K562 (cell line): ENCODE measurements at regions not wholly inside any gene's neighbourhood (a gene's known extent, or its start where the extent isn't known, plus 50 kb on each side); places are given as distances from the start of the nearest gene placed in this dataset.

Experiments used
- ATAC-seq: fragments of 200-7000 bp; cut with Tn5 transposase; 3 replicates; pipeline ENCODE4 v1.9.1; 2020; ENCODE audit warnings: moderate library complexity
- BruUV-seq: library from RNA; stranded (reverse); fragments of 400-500 nt; replicated peaks from 2 replicates; lab custom pipeline; 2021; lab: Mats Ljungman, UMichigan
- CTCF ChIA-PET: fragments of 300-600 bp; formaldehyde crosslinking; extraction: SDS; loops from one replicate; lab custom pipeline; 2021; ENCODE audit warnings: low intra/inter-chr PET ratio; lab: Yijun Ruan, JAX
- POLR2A ChIA-PET: fragments of 300-600, 350-650 bp; sonication (Branson Sonifier 250); formaldehyde crosslinking; extraction: SDS; loops from one replicate; lab custom pipeline; 2021; ENCODE audit warnings: antibody characterized with exemption, inconsistent platforms; lab: Yijun Ruan, JAX
- DNase-seq, 4 experiments: peaks; one replicate each; pipeline versions ENCODE4 v3.0.0 to v3.0.0-alpha.2; 2011 to 2018; ENCODE audit warnings: low spot score in 3 of 4, mixed read lengths in 3 of 4; ENCODE audit errors: extremely low read depth in 1 of 4
- FAIRE-seq: peaks from 2 replicates; lab custom pipeline; 2011; peaks lifted over from hg19 to GRCh38; lab: Jason Lieb, UNC
- H2AFZ ChIP-seq: 2 replicates; pipeline ENCODE4 v1.6.0; 2011; ENCODE audit warnings: low read depth, low read length, control low read depth, inconsistent platforms
- H3K27ac ChIP-seq: fragments of 200-600 bp; 3 replicates; pipeline ENCODE4 v1.8.0; 2011; ENCODE audit warnings: low read depth, mild to moderate bottlenecking, control low read depth, inconsistent platforms, low read length, moderate library complexity, mixed read lengths; ENCODE audit errors: extremely low read depth
- H3K27me3 ChIP-seq, 2 experiments: fragments of 300-600 bp in 1 of 2; 2 replicates in 1 of 2; 3 replicates in 1 of 2; pipeline versions ENCODE4 v1.6.0 to v1.8.0; 2011; ENCODE audit warnings: inconsistent platforms in 2 of 2, low read length in 2 of 2, mild to moderate bottlenecking in 1 of 2, mixed read lengths in 1 of 2, moderate library complexity in 1 of 2; ENCODE audit not compliant: control insufficient read depth in 2 of 2, insufficient read depth in 2 of 2
- H3K36me3 ChIP-seq: fragments of 300-600 bp; 3 replicates; pipeline ENCODE4 v1.8.0; 2011; ENCODE audit warnings: mild to moderate bottlenecking, low read length, inconsistent platforms; ENCODE audit not compliant: control insufficient read depth, insufficient read depth
- H3K4me1 ChIP-seq, 2 experiments: fragments of 200-600 bp in 1 of 2; replicated peaks in 1 of 2; 2 replicates in 1 of 2; 3 replicates in 1 of 2; pipeline versions ENCODE4 v1.5.1 to v1.8.0; 2011; ENCODE audit warnings: inconsistent platforms in 2 of 2, low read length in 2 of 2, mild to moderate bottlenecking in 1 of 2, mixed read lengths in 1 of 2, moderate library complexity in 1 of 2; ENCODE audit not compliant: control insufficient read depth in 2 of 2, insufficient read depth in 2 of 2
- H3K4me2 ChIP-seq: 2 replicates; pipeline ENCODE4 v1.6.1; 2011; ENCODE audit warnings: low read length, control low read depth, inconsistent platforms, mixed read lengths; ENCODE audit not compliant: insufficient read depth
- H3K4me3 ChIP-seq: fragments of 200-600 bp; sonication (generic), shearing (Covaris generic); 2 replicates; pipeline ENCODE4 v1.5.1; 2016; ENCODE audit warnings: control low read depth, inconsistent platforms
- H3K79me2 ChIP-seq: fragments of 200-600 bp; 3 replicates; pipeline ENCODE4 v1.8.0; 2011; ENCODE audit warnings: low read length, inconsistent platforms; ENCODE audit not compliant: control insufficient read depth, insufficient read depth
- H3K9ac ChIP-seq, 2 experiments: 2 replicates each; pipeline versions ENCODE4 v1.6.0 to v1.6.1; 2011; ENCODE audit warnings: low read depth in 2 of 2, low read length in 2 of 2, control low read depth in 1 of 2, inconsistent platforms in 1 of 2, mild to moderate bottlenecking in 1 of 2, mixed read lengths in 1 of 2; ENCODE audit not compliant: insufficient read depth in 1 of 2
- H3K9me1 ChIP-seq: one replicate; pipeline ENCODE4 v1.6.0; 2011; ENCODE audit warnings: inconsistent platforms, mild to moderate bottlenecking, low read length, moderate library complexity; ENCODE audit not compliant: control insufficient read depth, insufficient read depth
- H3K9me3 ChIP-seq: replicated peaks from 2 replicates; pipeline ENCODE4 v1.5.1; 2011; ENCODE audit warnings: low read depth, low read length, inconsistent platforms; ENCODE audit not compliant: control insufficient read depth, insufficient read depth
- H4K20me1 ChIP-seq: replicated peaks from 2 replicates; pipeline ENCODE4 v1.6.1; 2011; ENCODE audit warnings: low read length, inconsistent platforms, mixed read lengths; ENCODE audit not compliant: control insufficient read depth, insufficient read depth
- CHD2 ChIP-seq: IDR thresholded peaks from 2 replicates; pipeline ENCODE4 v1.6.1; 2011; ENCODE audit warnings: low read depth, low read length
- CXXC5 ChIP-seq: fragments of 250-450 bp; sonication (Bioruptor Pico); IDR thresholded peaks from 2 replicates; pipeline ENCODE4 v1.8.0; 2022; ENCODE audit warnings: inconsistent platforms, mild to moderate bottlenecking, moderate library complexity
- GABPB2 ChIP-seq: fragments of 250-450 bp; sonication (Bioruptor Pico); conservative IDR thresholded peaks from 2 replicates; pipeline ENCODE4 v1.5.1; 2021; ENCODE audit warnings: mild to moderate bottlenecking
- KLF6 ChIP-seq: fragments of 250-450 bp; sonication (Bioruptor Pico); IDR thresholded peaks from 2 replicates; pipeline ENCODE4 v1.4.0; 2020; ENCODE audit warnings: mild to moderate bottlenecking, moderate library complexity, borderline replicate concordance
- POLR2H ChIP-seq: IDR thresholded peaks from 2 replicates; pipeline ENCODE4 v1.6.1; 2016; ENCODE audit warnings: missing genetic modification characterization, low read depth, mild to moderate bottlenecking, control low read depth, missing compliant biosample characterization, moderate library complexity
- RBFOX2 ChIP-seq: fragments of 200-400 bp; formaldehyde crosslinking; IDR thresholded peaks from 2 replicates; pipeline ENCODE4 v1.6.1; 2017; ENCODE audit warnings: low read depth, mild to moderate bottlenecking, low read length, moderate library complexity
- U2AF2 ChIP-seq: fragments of 200-400 bp; formaldehyde crosslinking; optimal IDR thresholded peaks from 2 replicates; pipeline ENCODE3; 2017; ENCODE audit warnings: low read depth, mild to moderate bottlenecking, low read length
- ZNF311 ChIP-seq: fragments of 250-450 bp; sonication (Bioruptor Pico); IDR thresholded peaks from 2 replicates; pipeline ENCODE4 v1.4.0; 2020; ENCODE audit warnings: mild to moderate bottlenecking, moderate library complexity
- WGBS: fragments of 100-300 bp; shearing (Covaris generic); methylation state at CpG from one replicate; pipeline ENCODE4 v1.1.6; 2016; ENCODE audit warnings: low coverage, mixed read lengths; ENCODE audit not compliant: insufficient coverage; ENCODE audit errors: missing lambda C conversion rate; 5-methylcytosine and 5-hydroxymethylcytosine counted together
- in situ Hi-C: fragments of 300-500 bp; cut with MboI; formaldehyde crosslinking; loops from 4 replicates; pipeline ENCODE4 v1.15.0; 2018; ENCODE audit warnings: inconsistent platforms, mixed read lengths
- intact Hi-C: fragments of 100-400 bp; cut with micrococcal nuclease; formaldehyde crosslinking; loops from 2 replicates; pipeline ENCODE4 v1.14.2; 2022
- TF ChIP-seq, protein P1 (sequence below): sonication (generic); formaldehyde crosslinking; IDR thresholded peaks from 2 replicates; pipeline ENCODE4 v1.5.0; 2020; ENCODE audit warnings: missing genetic modification reagents
- TF ChIP-seq, protein P2 (sequence below): fragments of 450-650 bp; formaldehyde crosslinking; IDR thresholded peaks from 2 replicates; pipeline ENCODE4 v1.4.0; 2020; ENCODE audit warnings: mild to moderate bottlenecking, mixed read lengths
- TF ChIP-seq, protein P3 (sequence below): IDR thresholded peaks from 2 replicates; pipeline ENCODE4 v1.6.1; 2011; ENCODE audit warnings: borderline replicate concordance, low read depth, mild to moderate bottlenecking, moderate library complexity, low read length; ENCODE audit not compliant: insufficient read depth, poor library complexity, severe bottlenecking
- TF ChIP-seq, protein P4 (sequence below): fragments of 150-350 bp; conservative IDR thresholded peaks from 2 replicates; pipeline ENCODE4 v1.6.1; 2014; ENCODE audit warnings: low read length

DNA sequence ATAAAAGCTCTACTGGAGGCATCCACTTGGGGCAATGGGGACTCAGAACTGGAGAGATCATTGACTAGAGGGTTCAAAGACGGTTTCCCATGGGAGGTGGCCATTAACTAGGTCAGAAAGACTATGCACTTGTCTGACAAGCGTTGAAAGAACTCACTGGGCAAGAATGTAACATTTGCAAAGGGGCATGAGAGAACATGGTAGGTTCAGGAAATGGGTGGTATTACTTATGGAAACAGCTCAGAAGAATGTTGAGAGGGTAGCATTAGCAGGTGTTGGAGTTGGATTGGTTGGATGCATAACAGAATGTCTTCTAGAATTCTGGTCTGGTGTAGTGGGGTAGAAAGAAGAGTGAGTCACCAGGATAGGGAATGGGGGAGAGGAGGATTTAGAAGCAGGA is 119.1 kb upstream of the CDCA7L start (continued):
- no peak for TF ChIP-seq KLF6
- no peak for TF ChIP-seq U2AF2

DNA sequence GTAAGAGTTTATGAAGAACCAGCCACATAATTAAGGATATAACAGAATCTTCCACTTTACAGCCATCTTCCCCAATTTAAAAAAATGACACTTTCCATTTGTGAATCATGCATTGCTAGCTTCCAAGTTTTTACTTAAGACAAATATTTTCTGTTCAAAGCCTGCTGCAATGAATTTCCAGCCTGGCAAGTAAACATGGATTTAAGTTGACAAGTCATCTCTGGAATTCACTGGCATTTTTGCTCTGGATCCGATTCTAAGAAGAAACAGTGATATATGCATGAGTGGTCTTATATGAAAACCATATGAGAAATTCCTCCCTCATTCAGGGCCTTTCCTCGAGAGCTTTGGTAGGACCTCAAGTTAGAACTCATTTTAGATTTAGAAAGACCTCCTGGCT is 116.1 kb upstream of the CDCA7L start:
- FAIRE-seq (no peak), ATAC-seq (no peak), DNase-seq (no peak)
- CTCF ChIA-PET = no interaction called here
- H3K4me2 ChIP-seq = no peak overlapping the region
- BruUV-seq = no TSS peak
- H3K4me3 ChIP-seq = no peak overlapping the region
- intact Hi-C loops (no loop called here), in situ Hi-C loops (no loop called here)
- H3K9ac ChIP-seq = no peak overlapping the region
- 0% methylated on average over 2 of the region's 2 CpGs for WGBS
- H3K79me2 ChIP-seq = no peaks in the 10 kb centered on the region
- no peak overlapping the region for H2AFZ ChIP-seq
- H3K27me3 ChIP-seq = no peaks in the 10 kb centered on the region; a peak in 3 of 5 replicates
- no peak overlapping the region for H3K27ac ChIP-seq
- POLR2A ChIA-PET = no interaction called here
- H4K20me1 ChIP-seq = no peaks in the 10 kb centered on the region
- H3K4me1 ChIP-seq = no peaks in the 10 kb centered on the region
- no peaks in the 10 kb centered on the region for H3K9me1 ChIP-seq
- no peaks in the 10 kb centered on the region for H3K36me3 ChIP-seq
- H3K9me3 ChIP-seq = no peaks in the 10 kb centered on the region
- TF ChIP-seq, protein P1, sequence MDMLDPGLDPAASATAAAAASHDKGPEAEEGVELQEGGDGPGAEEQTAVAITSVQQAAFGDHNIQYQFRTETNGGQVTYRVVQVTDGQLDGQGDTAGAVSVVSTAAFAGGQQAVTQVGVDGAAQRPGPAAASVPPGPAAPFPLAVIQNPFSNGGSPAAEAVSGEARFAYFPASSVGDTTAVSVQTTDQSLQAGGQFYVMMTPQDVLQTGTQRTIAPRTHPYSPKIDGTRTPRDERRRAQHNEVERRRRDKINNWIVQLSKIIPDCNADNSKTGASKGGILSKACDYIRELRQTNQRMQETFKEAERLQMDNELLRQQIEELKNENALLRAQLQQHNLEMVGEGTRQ (CRISPR knock-in tag) = no peak
- TF ChIP-seq CXXC5 (CRISPR knock-in tag) = no peak
- no peak for TF ChIP-seq GABPB2 (CRISPR knock-in tag)
- TF ChIP-seq, protein P2, sequence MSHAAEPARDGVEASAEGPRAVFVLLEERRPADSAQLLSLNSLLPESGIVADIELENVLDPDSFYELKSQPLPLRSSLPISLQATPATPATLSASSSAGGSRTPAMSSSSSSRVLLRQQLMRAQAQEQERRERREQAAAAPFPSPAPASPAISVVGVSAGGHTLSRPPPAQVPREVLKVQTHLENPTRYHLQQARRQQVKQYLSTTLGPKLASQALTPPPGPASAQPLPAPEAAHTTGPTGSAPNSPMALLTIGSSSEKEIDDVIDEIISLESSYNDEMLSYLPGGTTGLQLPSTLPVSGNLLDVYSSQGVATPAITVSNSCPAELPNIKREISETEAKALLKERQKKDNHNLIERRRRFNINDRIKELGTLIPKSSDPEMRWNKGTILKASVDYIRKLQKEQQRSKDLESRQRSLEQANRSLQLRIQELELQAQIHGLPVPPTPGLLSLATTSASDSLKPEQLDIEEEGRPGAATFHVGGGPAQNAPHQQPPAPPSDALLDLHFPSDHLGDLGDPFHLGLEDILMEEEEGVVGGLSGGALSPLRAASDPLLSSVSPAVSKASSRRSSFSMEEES (CRISPR knock-in tag) = no peak
- no peak for TF ChIP-seq POLR2H (tag)
- TF ChIP-seq CHD2 = no peak
- TF ChIP-seq ZNF311 (CRISPR knock-in tag) = no peak
- no peak for TF ChIP-seq RBFOX2
- TF ChIP-seq, protein P3, sequence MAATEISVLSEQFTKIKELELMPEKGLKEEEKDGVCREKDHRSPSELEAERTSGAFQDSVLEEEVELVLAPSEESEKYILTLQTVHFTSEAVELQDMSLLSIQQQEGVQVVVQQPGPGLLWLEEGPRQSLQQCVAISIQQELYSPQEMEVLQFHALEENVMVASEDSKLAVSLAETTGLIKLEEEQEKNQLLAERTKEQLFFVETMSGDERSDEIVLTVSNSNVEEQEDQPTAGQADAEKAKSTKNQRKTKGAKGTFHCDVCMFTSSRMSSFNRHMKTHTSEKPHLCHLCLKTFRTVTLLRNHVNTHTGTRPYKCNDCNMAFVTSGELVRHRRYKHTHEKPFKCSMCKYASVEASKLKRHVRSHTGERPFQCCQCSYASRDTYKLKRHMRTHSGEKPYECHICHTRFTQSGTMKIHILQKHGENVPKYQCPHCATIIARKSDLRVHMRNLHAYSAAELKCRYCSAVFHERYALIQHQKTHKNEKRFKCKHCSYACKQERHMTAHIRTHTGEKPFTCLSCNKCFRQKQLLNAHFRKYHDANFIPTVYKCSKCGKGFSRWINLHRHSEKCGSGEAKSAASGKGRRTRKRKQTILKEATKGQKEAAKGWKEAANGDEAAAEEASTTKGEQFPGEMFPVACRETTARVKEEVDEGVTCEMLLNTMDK = no peak
- TF ChIP-seq, protein P4, sequence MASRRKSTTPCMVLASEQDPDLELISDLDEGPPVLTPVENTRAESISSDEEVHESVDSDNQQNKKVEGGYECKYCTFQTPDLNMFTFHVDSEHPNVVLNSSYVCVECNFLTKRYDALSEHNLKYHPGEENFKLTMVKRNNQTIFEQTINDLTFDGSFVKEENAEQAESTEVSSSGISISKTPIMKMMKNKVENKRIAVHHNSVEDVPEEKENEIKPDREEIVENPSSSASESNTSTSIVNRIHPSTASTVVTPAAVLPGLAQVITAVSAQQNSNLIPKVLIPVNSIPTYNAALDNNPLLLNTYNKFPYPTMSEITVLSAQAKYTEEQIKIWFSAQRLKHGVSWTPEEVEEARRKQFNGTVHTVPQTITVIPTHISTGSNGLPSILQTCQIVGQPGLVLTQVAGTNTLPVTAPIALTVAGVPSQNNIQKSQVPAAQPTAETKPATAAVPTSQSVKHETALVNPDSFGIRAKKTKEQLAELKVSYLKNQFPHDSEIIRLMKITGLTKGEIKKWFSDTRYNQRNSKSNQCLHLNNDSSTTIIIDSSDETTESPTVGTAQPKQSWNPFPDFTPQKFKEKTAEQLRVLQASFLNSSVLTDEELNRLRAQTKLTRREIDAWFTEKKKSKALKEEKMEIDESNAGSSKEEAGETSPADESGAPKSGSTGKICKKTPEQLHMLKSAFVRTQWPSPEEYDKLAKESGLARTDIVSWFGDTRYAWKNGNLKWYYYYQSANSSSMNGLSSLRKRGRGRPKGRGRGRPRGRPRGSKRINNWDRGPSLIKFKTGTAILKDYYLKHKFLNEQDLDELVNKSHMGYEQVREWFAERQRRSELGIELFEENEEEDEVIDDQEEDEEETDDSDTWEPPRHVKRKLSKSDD = no peak
